Mammary epithelial cell (primary cell): ENCODE measurements at regions not wholly inside any gene's neighbourhood (a gene's known extent, or its start where the extent isn't known, plus 50 kb on each side); places are given as distances from the start of the nearest gene placed in this dataset.

ENCODE experiments used
- EZH2 ChIP-seq: IDR thresholded peaks from 2 replicates; pipeline ENCODE4 v1.6.1; 2012; ENCODE audit warnings: low read length, inconsistent platforms, borderline replicate concordance
- TF ChIP-seq, protein P1 (sequence below), 2 donors: IDR thresholded peaks in 1 of 2; conservative IDR thresholded peaks in 1 of 2; 2 replicates each; pipeline ENCODE4 v1.5.1; 2011 to 2012; ENCODE audit warnings: inconsistent platforms in 2 of 2, low read length in 2 of 2, mild to moderate bottlenecking in 2 of 2, control low read depth in 1 of 2, low read depth in 1 of 2; ENCODE audit not compliant: insufficient read depth in 1 of 2; ENCODE audit errors: extremely low read depth in 1 of 2

DNA sequence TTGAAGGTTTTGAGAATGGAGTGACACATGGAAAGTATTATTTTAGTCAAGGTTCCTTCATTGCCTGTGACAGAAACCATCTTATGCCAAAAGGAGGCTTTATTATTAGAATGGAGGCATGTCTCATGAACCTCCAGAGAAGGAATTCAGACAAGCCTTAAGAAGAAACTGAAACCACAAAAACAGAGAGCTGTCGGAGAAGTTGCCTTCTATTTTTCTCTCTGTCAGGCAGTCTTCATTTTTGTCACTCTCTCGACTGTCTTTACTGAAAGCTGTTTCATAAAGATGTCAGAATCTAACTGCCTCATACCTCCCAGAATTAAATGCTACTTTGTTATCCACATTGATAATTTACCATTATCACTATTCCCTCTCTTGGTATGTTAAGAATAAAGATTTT lies 434.7 kb upstream of the ADGRL4 start:
- TF ChIP-seq, protein P1, sequence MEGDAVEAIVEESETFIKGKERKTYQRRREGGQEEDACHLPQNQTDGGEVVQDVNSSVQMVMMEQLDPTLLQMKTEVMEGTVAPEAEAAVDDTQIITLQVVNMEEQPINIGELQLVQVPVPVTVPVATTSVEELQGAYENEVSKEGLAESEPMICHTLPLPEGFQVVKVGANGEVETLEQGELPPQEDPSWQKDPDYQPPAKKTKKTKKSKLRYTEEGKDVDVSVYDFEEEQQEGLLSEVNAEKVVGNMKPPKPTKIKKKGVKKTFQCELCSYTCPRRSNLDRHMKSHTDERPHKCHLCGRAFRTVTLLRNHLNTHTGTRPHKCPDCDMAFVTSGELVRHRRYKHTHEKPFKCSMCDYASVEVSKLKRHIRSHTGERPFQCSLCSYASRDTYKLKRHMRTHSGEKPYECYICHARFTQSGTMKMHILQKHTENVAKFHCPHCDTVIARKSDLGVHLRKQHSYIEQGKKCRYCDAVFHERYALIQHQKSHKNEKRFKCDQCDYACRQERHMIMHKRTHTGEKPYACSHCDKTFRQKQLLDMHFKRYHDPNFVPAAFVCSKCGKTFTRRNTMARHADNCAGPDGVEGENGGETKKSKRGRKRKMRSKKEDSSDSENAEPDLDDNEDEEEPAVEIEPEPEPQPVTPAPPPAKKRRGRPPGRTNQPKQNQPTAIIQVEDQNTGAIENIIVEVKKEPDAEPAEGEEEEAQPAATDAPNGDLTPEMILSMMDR (conservative IDR thresholded peaks at IDR 0.05 in 1 of 2, IDR thresholded peaks at IDR 0.05 in 1 of 2; ENCODE audit: extremely low read depth in 1 of 2, insufficient read depth in 1 of 2, low read depth in 1 of 2, low read length in 2 of 2), result no peak
- no peak for TF ChIP-seq EZH2
